Retina (tissue), 1 donor: ENCODE measurements at regions not wholly inside any gene's neighbourhood (a gene's known extent, or its start where the extent isn't known, plus 50 kb on each side); places are given as distances from the start of the nearest gene placed in this dataset.
"Not testable (repeated sequence)": the region's sequence is repeated elsewhere in the genome, so short reads cannot be mapped to it uniquely, and the experiment has no call there.

Experiments used
- DNase-seq: peaks from one replicate; pipeline ENCODE4 v3.0.0-alpha.2; 2016

- DNase-seq = no peak
Measured at GRCh38 chr13:86584301-86584700, 785.1 kb upstream of the SLITRK6 start.

GRCh38 chr13:86585835-86586234, 786.6 kb upstream of the SLITRK6 start:
- DNase-seq = no peak

- no peak for DNase-seq
Measured at GRCh38 chr13:86591862-86592261, 792.6 kb upstream of the SLITRK6 start.

GRCh38 chr13:86601351-86601750, 802.1 kb upstream of the SLITRK6 start:
- DNase-seq = no peak

- no peak for DNase-seq
Measured at GRCh38 chr13:86606264-86606663, 807.0 kb upstream of the SLITRK6 start.

- DNase-seq = no peak
Measured at GRCh38 chr13:86608701-86609100, 809.5 kb upstream of the SLITRK6 start.

GRCh38 chr13:86633346-86633745, 834.1 kb upstream of the SLITRK6 start:
- peak; percentile 33 for DNase-seq

GRCh38 chr13:86651171-86651570, 852.0 kb upstream of the SLITRK6 start:
- DNase-seq = not testable (repeated sequence)

- DNase-seq = no peak
Measured at GRCh38 chr13:86653009-86653408, 853.8 kb upstream of the SLITRK6 start.

GRCh38 chr13:86655561-86655960, 856.3 kb upstream of the SLITRK6 start:
- no peak for DNase-seq

- no peak for DNase-seq
Measured at GRCh38 chr13:86660090-86660489, 860.9 kb upstream of the SLITRK6 start.

- no peak for DNase-seq
Measured at GRCh38 chr13:86665842-86666241, 866.6 kb upstream of the SLITRK6 start.

GRCh38 chr13:86673931-86674431, 874.8 kb upstream of the SLITRK6 start:
- no peak for DNase-seq

GRCh38 chr13:86681223-86681622, 882.0 kb upstream of the SLITRK6 start:
- DNase-seq = no peak

- no peak for DNase-seq
Measured at GRCh38 chr13:86684402-86684801, 885.2 kb upstream of the SLITRK6 start.

GRCh38 chr13:86689911-86690310, 890.7 kb upstream of the SLITRK6 start:
- DNase-seq = no peak

- DNase-seq = no peak
Measured at GRCh38 chr13:86692291-86692690, 893.1 kb upstream of the SLITRK6 start.

GRCh38 chr13:86710013-86710412, 910.8 kb upstream of the SLITRK6 start:
- DNase-seq = no peak

GRCh38 chr13:86710896-86711295, 911.7 kb upstream of the SLITRK6 start:
- no peak for DNase-seq

GRCh38 chr13:86714495-86714894, 915.3 kb upstream of the SLITRK6 start:
- no peak for DNase-seq

- no peak for DNase-seq
Measured at GRCh38 chr13:86725105-86725504, 925.9 kb upstream of the SLITRK6 start.

- peak; percentile 7 for DNase-seq
Measured at GRCh38 chr13:86729206-86729605, 930.0 kb upstream of the SLITRK6 start.

GRCh38 chr13:86731987-86732386, 932.8 kb upstream of the SLITRK6 start:
- no peak for DNase-seq

GRCh38 chr13:86737334-86737932, 933.7 kb upstream of the SLITRK5 start:
- no peak for DNase-seq

GRCh38 chr13:86741762-86742285, 929.3 kb upstream of the SLITRK5 start:
- DNase-seq = no peak
